ENCODE measurements at regions not wholly inside any gene's neighbourhood (a gene's known extent, or its start where the extent isn't known, plus 50 kb on each side); places are given as distances from the start of the nearest gene placed in this dataset.

GRCh38 chr11:42201603-42202148, 742.2 kb upstream of the LRRC4C start:
- DNase-seq (ENCODE audit: low spot score) = no peak
- Histone ChIP-seq H3K36me3 (no peaks in the 10 kb centered on the region), H3K9me3 (peaks cover 0 to 5% of the 10 kb centered on the region in 2 donors), H3K4me1 (no peaks in the 10 kb centered on the region), H3K27me3 (no peaks in the 10 kb centered on the region), H3K27ac (no peak overlapping the region), H3K4me3 (no peak overlapping the region)
- no peak for TF ChIP-seq CTCF (IDR thresholded peaks at IDR 0.05)

- no peak for TF ChIP-seq CTCF (IDR thresholded peaks at IDR 0.05)
- no peak for DNase-seq (ENCODE audit: low spot score)
- no peaks in the 10 kb centered on the region for H3K9me3 ChIP-seq
- no peaks in the 10 kb centered on the region for H3K27me3 ChIP-seq
- H3K4me3 ChIP-seq = no peak overlapping the region
- no peaks in the 10 kb centered on the region for H3K36me3 ChIP-seq
- H3K4me1 ChIP-seq = no peaks in the 10 kb centered on the region
- no peak overlapping the region for H3K27ac ChIP-seq
These were observed 746.1 kb upstream of the LRRC4C start for GRCh38 chr11:42205518-42205917.

- no peaks in the 10 kb centered on the region for H3K36me3 ChIP-seq
- H3K9me3 ChIP-seq = no peaks in the 10 kb centered on the region
- H3K4me3 ChIP-seq = no peak overlapping the region
- H3K27me3 ChIP-seq = no peaks in the 10 kb centered on the region
- no peak for TF ChIP-seq CTCF (IDR thresholded peaks at IDR 0.05)
- H3K4me1 ChIP-seq = no peaks in the 10 kb centered on the region
- no peak overlapping the region for H3K27ac ChIP-seq
- no peak for DNase-seq (ENCODE audit: low spot score)
These were observed 766.2 kb upstream of the LRRC4C start for GRCh38 chr11:42225664-42226063.

GRCh38 chr11:42232673-42233072, 773.2 kb upstream of the LRRC4C start:
- H3K27ac ChIP-seq = no peak overlapping the region
- no peaks in the 10 kb centered on the region for H3K36me3 ChIP-seq
- H3K4me3 ChIP-seq = no peak overlapping the region
- DNase-seq (ENCODE audit: low spot score) = no peak
- no peaks in the 10 kb centered on the region for H3K27me3 ChIP-seq
- H3K9me3 ChIP-seq = no peaks in the 10 kb centered on the region
- no peak for TF ChIP-seq CTCF (IDR thresholded peaks at IDR 0.05)
- no peaks in the 10 kb centered on the region for H3K4me1 ChIP-seq

GRCh38 chr11:42234451-42234951, 775.0 kb upstream of the LRRC4C start:
- TF ChIP-seq CTCF (IDR thresholded peaks at IDR 0.05) = no peak

GRCh38 chr11:42237701-42238235, 778.3 kb upstream of the LRRC4C start:
- no peak for DNase-seq (ENCODE audit: low spot score)
- no peak overlapping the region for H3K27ac ChIP-seq
- H3K9me3 ChIP-seq = no peaks in the 10 kb centered on the region
- H3K4me3 ChIP-seq = no peak overlapping the region
- TF ChIP-seq CTCF (IDR thresholded peaks at IDR 0.05) = no peak
- H3K4me1 ChIP-seq = no peaks in the 10 kb centered on the region
- no peaks in the 10 kb centered on the region for H3K27me3 ChIP-seq
- no peaks in the 10 kb centered on the region for H3K36me3 ChIP-seq

More at GRCh38 chr11:42234451-42234951, 775.0 kb upstream of the LRRC4C start:
- no peaks in the 10 kb centered on the region for H3K27me3 ChIP-seq
- no peaks in the 10 kb centered on the region for H3K36me3 ChIP-seq
- no peak overlapping the region for H3K27ac ChIP-seq
- H3K4me3 ChIP-seq = no peak overlapping the region
- H3K9me3 ChIP-seq = no peaks in the 10 kb centered on the region
- no peak for DNase-seq (ENCODE audit: low spot score)
- no peaks in the 10 kb centered on the region for H3K4me1 ChIP-seq
